Sigmoid colon (tissue), 6 donors: ENCODE measurements at regions not wholly inside any gene's neighbourhood (a gene's known extent, or its start where the extent isn't known, plus 50 kb on each side); places are given as distances from the start of the nearest gene placed in this dataset.

ENCODE experiments used
- DNase-seq: peaks from one replicate; pipeline ENCODE4 v3.0.0-alpha.2; 2019
- H3K27ac ChIP-seq, 4 donors: fragments of 200-600 bp; sonication (generic); one replicate each; pipeline ENCODE4 v1.5.1; 2016 to 2019; ENCODE audit warnings: mild to moderate bottlenecking in 1 of 4
- H3K27me3 ChIP-seq, 3 donors: fragments of 200-600 bp; sonication (generic); one replicate each; pipeline ENCODE4 v1.5.1; 2019; ENCODE audit warnings: mild to moderate bottlenecking in 1 of 3
- H3K36me3 ChIP-seq, 4 donors: fragments of 200-600 bp; sonication (generic); one replicate each; pipeline ENCODE4 v1.5.1; 2016 to 2019
- H3K4me1 ChIP-seq, 4 donors: fragments of 200-600 bp; sonication (generic); one replicate each; pipeline ENCODE4 v1.5.1; 2017 to 2019
- H3K4me3 ChIP-seq, 4 donors: fragments of 200-600 bp; sonication (generic); one replicate each; pipeline ENCODE4 v1.5.1; 2017 to 2019; ENCODE audit warnings: mild to moderate bottlenecking in 2 of 4, moderate library complexity in 1 of 4
- H3K9me3 ChIP-seq, 4 donors: fragments of 200-600 bp in 3 of 4; sonication (generic) in 3 of 4; one replicate each; pipeline versions ENCODE4 v1.5.1 to v1.6.1; 2013 to 2019
- CTCF ChIP-seq, 4 experiments: fragments of 450-650 bp in 3 of 4; fragments of 200-600 bp in 1 of 4; IDR thresholded peaks; one replicate each; pipeline ENCODE4 v1.5.1; 2016 to 2019; ENCODE audit warnings: antibody characterized with exemption in 4 of 4, mild to moderate bottlenecking in 3 of 4, moderate library complexity in 2 of 4
- EP300 ChIP-seq, 4 donors: sonication (generic); formaldehyde crosslinking; IDR thresholded peaks; one replicate each; pipeline ENCODE4 v1.6.1; 2017; ENCODE audit warnings: antibody characterized with exemption in 4 of 4
- POLR2A ChIP-seq, 2 donors: fragments of 450-650 bp; IDR thresholded peaks; one replicate each; pipeline ENCODE4 v1.6.1; 2016; ENCODE audit warnings: antibody characterized with exemption in 2 of 2, mild to moderate bottlenecking in 2 of 2, moderate library complexity in 2 of 2
- POLR2AphosphoS5 ChIP-seq, 4 donors: sonication (generic); formaldehyde crosslinking; IDR thresholded peaks; one replicate each; pipeline ENCODE4 v1.6.1; 2017; ENCODE audit warnings: antibody characterized with exemption in 4 of 4
- WGBS, 2 donors: extraction: QIAGEN DNeasy Blood & Tissue Kit; methylation state at CpG; one replicate each; pipeline ENCODE4 v1.1.7; 2013; 5-methylcytosine and 5-hydroxymethylcytosine counted together
- intact Hi-C: fragments of 100-400 bp; cut with DNase I; formaldehyde crosslinking; loops from one replicate; pipeline ENCODE4 v1.15.1; 2023
- donor health status: healthy with polysubstance abuse.
- donor health status: healthy.

GRCh38 chr20:12825226-12825595 is 183.6 kb upstream of the SPTLC3 start:
- no peak overlapping the region for H3K4me3 ChIP-seq
- H3K4me1 ChIP-seq, result peaks cover 0 to 10% (median 0%) of the 10 kb centered on the region in 4 donors
- H3K27ac ChIP-seq, result no peak overlapping the region
- intact Hi-C loops, result no loop called here
- DNase-seq, result no peak
- no peaks in the 10 kb centered on the region for H3K27me3 ChIP-seq
- 78 to 81% methylated on average over 6 of the region's 6 CpGs for WGBS, 2 donors
- TF ChIP-seq EP300 (IDR thresholded peaks at IDR 0.05), result no peak
- TF ChIP-seq POLR2A (IDR thresholded peaks at IDR 0.05), result no peak
- no peak for TF ChIP-seq CTCF (IDR thresholded peaks at IDR 0.05)
- no peak for TF ChIP-seq POLR2AphosphoS5 (IDR thresholded peaks at IDR 0.05)
- H3K36me3 ChIP-seq, result no peaks in the 10 kb centered on the region
- H3K9me3 ChIP-seq, result no peaks in the 10 kb centered on the region

- Histone ChIP-seq H3K27ac (no peak overlapping the region), H3K9me3 (no peaks in the 10 kb centered on the region), H3K4me3 (no peak overlapping the region), H3K36me3 (no peaks in the 10 kb centered on the region), H3K27me3 (no peaks in the 10 kb centered on the region), H3K4me1 (peaks cover 0 to 10% (median 0%) of the 10 kb centered on the region in 4 donors)
- 33 to 40% methylated on average over 2 of the region's 2 CpGs for WGBS, 2 donors
- DNase-seq, result no peak
- TF ChIP-seq POLR2A (IDR thresholded peaks at IDR 0.05) (no peak), POLR2AphosphoS5 (IDR thresholded peaks at IDR 0.05) (no peak), EP300 (IDR thresholded peaks at IDR 0.05) (no peak), CTCF (IDR thresholded peaks at IDR 0.05) (no peak)
- intact Hi-C loops, result no loop called here
These were observed 180.9 kb upstream of the SPTLC3 start for GRCh38 chr20:12827816-12828385.

GRCh38 chr20:12829170-12829569 is 179.6 kb upstream of the SPTLC3 start:
- no peak for DNase-seq
- Histone ChIP-seq H3K27me3 (no peaks in the 10 kb centered on the region), H3K4me3 (no peak overlapping the region), H3K36me3 (no peaks in the 10 kb centered on the region), H3K4me1 (peaks cover 0 to 3% (median 0%) of the 10 kb centered on the region in 4 donors), H3K27ac (no peak overlapping the region), H3K9me3 (no peaks in the 10 kb centered on the region)
- intact Hi-C loops, result no loop called here
- WGBS, 2 donors, result 74 to 80% methylated on average over 5 of the region's 5 CpGs
- no peak for TF ChIP-seq CTCF (IDR thresholded peaks at IDR 0.05)
- no peak for TF ChIP-seq POLR2AphosphoS5 (IDR thresholded peaks at IDR 0.05)
- TF ChIP-seq EP300 (IDR thresholded peaks at IDR 0.05), result no peak
- TF ChIP-seq POLR2A (IDR thresholded peaks at IDR 0.05), result no peak

GRCh38 chr20:12833861-12834260 is 174.9 kb upstream of the SPTLC3 start:
- WGBS, 2 donors, result 83% methylated on average over 1 of the region's 1 CpG
- intact Hi-C loops, result no loop called here

More at GRCh38 chr20:12833861-12834260, 174.9 kb upstream of the SPTLC3 start:
- Histone ChIP-seq H3K9me3 (no peaks in the 10 kb centered on the region), H3K27me3 (no peaks in the 10 kb centered on the region), H3K27ac (no peak overlapping the region), H3K4me3 (no peak overlapping the region), H3K36me3 (no peaks in the 10 kb centered on the region), H3K4me1 (no peaks in the 10 kb centered on the region)
- TF ChIP-seq EP300 (IDR thresholded peaks at IDR 0.05) (no peak), POLR2A (IDR thresholded peaks at IDR 0.05) (no peak), CTCF (IDR thresholded peaks at IDR 0.05) (no peak), POLR2AphosphoS5 (IDR thresholded peaks at IDR 0.05) (no peak)
- no peak for DNase-seq
